ENCODE measurements at regions not wholly inside any gene's neighbourhood (a gene's known extent, or its start where the extent isn't known, plus 50 kb on each side); places are given as distances from the start of the nearest gene placed in this dataset.
"Not testable (repeated sequence)": the region's sequence is repeated elsewhere in the genome, so short reads cannot be mapped to it uniquely, and the experiment has no call there.

- no peak for DNase-seq (ENCODE audit: low spot score)
These were observed 74.5 kb upstream of the MEGF10 start for GRCh38 chr5:127216143-127216542.

GRCh38 chr5:127216898-127217675, 73.5 kb upstream of the MEGF10 start:
- no peak for DNase-seq (ENCODE audit: low spot score)

- not testable (repeated sequence) for DNase-seq (ENCODE audit: low spot score)
These were observed 68.7 kb upstream of the MEGF10 start for GRCh38 chr5:127221936-127222335.

GRCh38 chr5:127222571-127223156, 67.9 kb upstream of the MEGF10 start:
- DNase-seq (ENCODE audit: low spot score): not testable (repeated sequence)

- DNase-seq (ENCODE audit: low spot score): no peak
These were observed 67.2 kb upstream of the MEGF10 start for GRCh38 chr5:127223256-127223974.

GRCh38 chr5:127227881-127228280, 62.7 kb upstream of the MEGF10 start:
- DNase-seq (ENCODE audit: low spot score): no peak

GRCh38 chr5:127228540-127229184, 61.9 kb upstream of the MEGF10 start:
- no peak for DNase-seq (ENCODE audit: low spot score)

- DNase-seq (ENCODE audit: low spot score): peak; percentile 30
These were observed 61.3 kb upstream of the MEGF10 start for GRCh38 chr5:127229185-127229889.

GRCh38 chr5:127231118-127231517, 59.5 kb upstream of the MEGF10 start:
- no peak for DNase-seq (ENCODE audit: low spot score)

GRCh38 chr5:127233590-127233989, 57.0 kb upstream of the MEGF10 start:
- no peak for DNase-seq (ENCODE audit: low spot score)

- DNase-seq (ENCODE audit: low spot score): no peak
These were observed 55.5 kb upstream of the MEGF10 start for GRCh38 chr5:127235136-127235535.

GRCh38 chr5:127236254-127236653, 54.3 kb upstream of the MEGF10 start:
- DNase-seq (ENCODE audit: low spot score): no peak
